Liver (tissue), 7 donors: ENCODE measurements at regions not wholly inside any gene's neighbourhood (a gene's known extent, or its start where the extent isn't known, plus 50 kb on each side); places are given as distances from the start of the nearest gene placed in this dataset.
"Not testable (repeated sequence)": the region's sequence is repeated elsewhere in the genome, so short reads cannot be mapped to it uniquely, and the experiment has no call there.

Experiments used
- DNase-seq: peaks from one replicate; pipeline ENCODE4 v3.0.0-alpha.2; 2017; ENCODE audit warnings: low spot score
- H3K27ac ChIP-seq, 2 donors: one replicate each; pipeline ENCODE4 v1.7.0; 2013; ENCODE audit warnings: inconsistent platforms in 2 of 2, low read length in 2 of 2, control low read depth in 1 of 2, low read depth in 1 of 2, mild to moderate bottlenecking in 1 of 2
- H3K27me3 ChIP-seq, 4 donors: one replicate each; pipeline versions ENCODE4 v1.6.1 to v1.7.0; 2013; ENCODE audit warnings: low read length in 3 of 4, inconsistent platforms in 1 of 4, mild to moderate bottlenecking in 1 of 4, moderate library complexity in 1 of 4; ENCODE audit not compliant: control insufficient read depth in 4 of 4, insufficient read depth in 4 of 4
- H3K36me3 ChIP-seq, 4 donors: one replicate each; pipeline versions ENCODE4 v1.6.1 to v1.7.0; 2013; ENCODE audit warnings: low read length in 3 of 4, mild to moderate bottlenecking in 3 of 4, low read depth in 1 of 4, moderate library complexity in 1 of 4; ENCODE audit not compliant: control insufficient read depth in 4 of 4, insufficient read depth in 3 of 4
- H3K4me1 ChIP-seq, 4 donors: one replicate each; pipeline versions ENCODE4 v1.6.1 to v1.7.0; 2013; ENCODE audit warnings: low read length in 3 of 4, mild to moderate bottlenecking in 3 of 4, moderate library complexity in 1 of 4; ENCODE audit not compliant: control insufficient read depth in 4 of 4, insufficient read depth in 4 of 4
- H3K4me3 ChIP-seq, 3 donors: one replicate each; pipeline versions ENCODE4 v1.6.1 to v1.7.0; 2013; ENCODE audit warnings: low read length in 3 of 3, control low read depth in 1 of 3, low read depth in 1 of 3, mild to moderate bottlenecking in 1 of 3
- H3K9ac ChIP-seq, 2 donors: one replicate each; pipeline ENCODE4 v1.7.0; 2013; ENCODE audit warnings: low read length in 2 of 2, mild to moderate bottlenecking in 2 of 2, moderate library complexity in 2 of 2, control low read depth in 1 of 2, low read depth in 1 of 2
- H3K9me3 ChIP-seq, 4 donors: one replicate each; pipeline versions ENCODE4 v1.6.1 to v1.7.0; 2013; ENCODE audit warnings: low read length in 3 of 4; ENCODE audit not compliant: control insufficient read depth in 4 of 4
- EGR1 ChIP-seq, 2 donors: IDR thresholded peaks; 2 replicates each; pipeline ENCODE4 v1.6.1; 2016 to 2018; ENCODE audit warnings: antibody characterized with exemption in 2 of 2, low read depth in 2 of 2
- FOXA1 ChIP-seq: IDR thresholded peaks from 2 replicates; pipeline ENCODE4 v1.6.1; 2016; ENCODE audit warnings: antibody characterized with exemption
- FOXA2 ChIP-seq: IDR thresholded peaks from 2 replicates; pipeline ENCODE4 v1.6.1; 2016; ENCODE audit warnings: antibody characterized with exemption
- HNF4A ChIP-seq, 2 donors: conservative IDR thresholded peaks; 2 replicates each; pipeline ENCODE4 v1.6.1; 2016; ENCODE audit warnings: antibody characterized with exemption in 2 of 2, mild to moderate bottlenecking in 2 of 2
- HNF4G ChIP-seq: IDR thresholded peaks from 2 replicates; pipeline ENCODE4 v1.6.1; 2016; ENCODE audit warnings: antibody characterized with exemption
- JUND ChIP-seq, 2 donors: IDR thresholded peaks; 2 replicates each; pipeline ENCODE4 v1.6.1; 2016; ENCODE audit warnings: antibody characterized with exemption in 2 of 2
- NR2F2 ChIP-seq: IDR thresholded peaks from 2 replicates; pipeline ENCODE4 v1.6.1; 2016; ENCODE audit warnings: antibody characterized with exemption
- RXRA ChIP-seq, 2 donors: IDR thresholded peaks; 2 replicates each; pipeline ENCODE4 v1.6.1; 2017 to 2018; ENCODE audit warnings: antibody characterized with exemption in 2 of 2, mild to moderate bottlenecking in 1 of 2
- SP1 ChIP-seq: IDR thresholded peaks from 2 replicates; pipeline ENCODE4 v1.6.1; 2018; ENCODE audit warnings: antibody characterized with exemption, mild to moderate bottlenecking
- TAF1 ChIP-seq: conservative IDR thresholded peaks from 2 replicates; pipeline ENCODE4 v1.6.1; 2016; ENCODE audit warnings: antibody characterized with exemption, mild to moderate bottlenecking
- YY1 ChIP-seq: IDR thresholded peaks from 2 replicates; pipeline ENCODE4 v1.6.1; 2016; ENCODE audit warnings: antibody characterized with exemption, mild to moderate bottlenecking
- WGBS: extraction: QIAGEN DNeasy Blood & Tissue Kit; methylation state at CpG from one replicate; pipeline ENCODE4 v1.1.7; 2013; 5-methylcytosine and 5-hydroxymethylcytosine counted together
- TF ChIP-seq, protein P1 (sequence below): IDR thresholded peaks from 2 replicates; pipeline ENCODE4 v1.6.1; 2016; ENCODE audit warnings: antibody characterized with exemption, mild to moderate bottlenecking
- TF ChIP-seq, protein P2 (sequence below): IDR thresholded peaks from 2 replicates; pipeline ENCODE4 v1.6.1; 2016; ENCODE audit warnings: antibody characterized with exemption
- donor health status: healthy.
- donor health status: healthy.
- donor health status: healthy.
- donor health status: healthy.

- no peaks in the 10 kb centered on the region for H3K4me1 ChIP-seq
- TF ChIP-seq, protein P1, sequence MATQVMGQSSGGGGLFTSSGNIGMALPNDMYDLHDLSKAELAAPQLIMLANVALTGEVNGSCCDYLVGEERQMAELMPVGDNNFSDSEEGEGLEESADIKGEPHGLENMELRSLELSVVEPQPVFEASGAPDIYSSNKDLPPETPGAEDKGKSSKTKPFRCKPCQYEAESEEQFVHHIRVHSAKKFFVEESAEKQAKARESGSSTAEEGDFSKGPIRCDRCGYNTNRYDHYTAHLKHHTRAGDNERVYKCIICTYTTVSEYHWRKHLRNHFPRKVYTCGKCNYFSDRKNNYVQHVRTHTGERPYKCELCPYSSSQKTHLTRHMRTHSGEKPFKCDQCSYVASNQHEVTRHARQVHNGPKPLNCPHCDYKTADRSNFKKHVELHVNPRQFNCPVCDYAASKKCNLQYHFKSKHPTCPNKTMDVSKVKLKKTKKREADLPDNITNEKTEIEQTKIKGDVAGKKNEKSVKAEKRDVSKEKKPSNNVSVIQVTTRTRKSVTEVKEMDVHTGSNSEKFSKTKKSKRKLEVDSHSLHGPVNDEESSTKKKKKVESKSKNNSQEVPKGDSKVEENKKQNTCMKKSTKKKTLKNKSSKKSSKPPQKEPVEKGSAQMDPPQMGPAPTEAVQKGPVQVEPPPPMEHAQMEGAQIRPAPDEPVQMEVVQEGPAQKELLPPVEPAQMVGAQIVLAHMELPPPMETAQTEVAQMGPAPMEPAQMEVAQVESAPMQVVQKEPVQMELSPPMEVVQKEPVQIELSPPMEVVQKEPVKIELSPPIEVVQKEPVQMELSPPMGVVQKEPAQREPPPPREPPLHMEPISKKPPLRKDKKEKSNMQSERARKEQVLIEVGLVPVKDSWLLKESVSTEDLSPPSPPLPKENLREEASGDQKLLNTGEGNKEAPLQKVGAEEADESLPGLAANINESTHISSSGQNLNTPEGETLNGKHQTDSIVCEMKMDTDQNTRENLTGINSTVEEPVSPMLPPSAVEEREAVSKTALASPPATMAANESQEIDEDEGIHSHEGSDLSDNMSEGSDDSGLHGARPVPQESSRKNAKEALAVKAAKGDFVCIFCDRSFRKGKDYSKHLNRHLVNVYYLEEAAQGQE: no peak
- TF ChIP-seq NR2F2 (no peak), FOXA1 (no peak), SP1 (no peak), HNF4A (conservative IDR thresholded peaks at IDR 0.05) (no peak), TAF1 (no peak), FOXA2 (no peak), RXRA (IDR thresholded peaks at IDR 0.05) (no peak), EGR1 (IDR thresholded peaks at IDR 0.05; ENCODE audit: low read depth in 2 of 2) (no peak), YY1 (no peak), JUND (IDR thresholded peaks at IDR 0.05) (no peak), HNF4G (no peak)
- TF ChIP-seq, protein P2, sequence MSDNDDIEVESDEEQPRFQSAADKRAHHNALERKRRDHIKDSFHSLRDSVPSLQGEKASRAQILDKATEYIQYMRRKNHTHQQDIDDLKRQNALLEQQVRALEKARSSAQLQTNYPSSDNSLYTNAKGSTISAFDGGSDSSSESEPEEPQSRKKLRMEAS: no peak
- no peak overlapping the region for H3K4me3 ChIP-seq
- DNase-seq: no peak
- no peak overlapping the region for H3K27ac ChIP-seq
- 95% methylated on average over 2 of the region's 2 CpGs for WGBS
- no peaks in the 10 kb centered on the region for H3K9me3 ChIP-seq
- no peaks in the 10 kb centered on the region for H3K27me3 ChIP-seq
- no peaks in the 10 kb centered on the region for H3K36me3 ChIP-seq
- H3K9ac ChIP-seq: no peak overlapping the region
These were observed 1700.0 kb upstream of the ADGRL3 start for GRCh38 chr4:59500103-59500502.

GRCh38 chr4:59503731-59504130, 1696.4 kb upstream of the ADGRL3 start:
- no peaks in the 10 kb centered on the region for H3K27me3 ChIP-seq
- no peaks in the 10 kb centered on the region for H3K36me3 ChIP-seq
- no peak for DNase-seq
- TF ChIP-seq FOXA1 (no peak), FOXA2 (no peak), HNF4G (no peak)
- H3K4me3 ChIP-seq: no peak overlapping the region
- H3K27ac ChIP-seq: no peak overlapping the region
- no peaks in the 10 kb centered on the region for H3K9me3 ChIP-seq
- H3K4me1 ChIP-seq: no peaks in the 10 kb centered on the region
- H3K9ac ChIP-seq: no peak overlapping the region
- WGBS: 68% methylated on average over 1 of the region's 1 CpG

DNA sequence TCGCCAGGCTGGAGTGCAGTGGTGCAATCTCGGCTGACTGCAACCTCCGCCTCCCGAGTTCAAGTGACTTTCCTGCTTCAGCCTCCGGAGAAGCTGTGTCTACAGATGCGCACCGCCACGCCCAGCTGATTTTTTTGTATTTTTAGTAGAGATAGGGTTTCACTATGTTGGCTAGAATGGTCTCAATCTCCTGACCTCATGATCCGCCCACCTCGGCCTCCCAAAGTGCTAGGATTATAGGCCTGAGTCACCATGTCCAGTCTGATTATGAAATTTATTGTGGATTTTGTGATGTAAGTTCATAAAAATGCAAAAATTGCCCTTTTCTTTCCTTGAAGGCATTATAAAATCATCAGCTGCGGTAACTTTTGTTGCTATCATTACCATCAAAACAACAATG, 1688.3 kb upstream of the ADGRL3 start:
- not testable (repeated sequence) for H3K4me1 ChIP-seq, H3K36me3 ChIP-seq, H3K9ac ChIP-seq, H3K9me3 ChIP-seq, H3K4me3 ChIP-seq, DNase-seq, H3K27me3 ChIP-seq, H3K27ac ChIP-seq
- 94% methylated on average over 11 of the region's 11 CpGs for WGBS
